Fibroblast of skin of scalp (primary cell): ENCODE measurements at regions not wholly inside any gene's neighbourhood (a gene's known extent, or its start where the extent isn't known, plus 50 kb on each side); places are given as distances from the start of the nearest gene placed in this dataset.

Experiments
- DNase-seq: peaks from one replicate; pipeline ENCODE4 v3.0.0-alpha.2; 2013

DNA sequence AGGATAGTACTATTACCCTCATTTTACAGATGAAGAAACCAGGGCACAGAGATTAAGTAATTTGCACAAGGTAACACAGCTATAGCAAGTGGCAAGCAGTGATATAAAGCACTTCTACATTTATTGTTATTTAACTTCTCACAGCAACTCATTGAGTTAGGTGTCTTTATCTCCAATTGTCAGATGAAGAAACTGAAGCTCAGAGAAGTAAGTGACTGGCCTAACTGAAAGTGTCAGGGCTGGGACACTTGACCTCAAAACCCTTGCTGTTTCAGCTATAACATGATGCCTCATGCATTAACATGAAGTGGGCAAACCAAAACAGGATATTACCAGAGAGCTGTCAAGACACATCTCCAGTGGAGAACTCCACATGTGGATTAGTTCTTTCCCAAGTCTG is 65.8 kb upstream of the LEKR1 start:
- no peak for DNase-seq

DNA sequence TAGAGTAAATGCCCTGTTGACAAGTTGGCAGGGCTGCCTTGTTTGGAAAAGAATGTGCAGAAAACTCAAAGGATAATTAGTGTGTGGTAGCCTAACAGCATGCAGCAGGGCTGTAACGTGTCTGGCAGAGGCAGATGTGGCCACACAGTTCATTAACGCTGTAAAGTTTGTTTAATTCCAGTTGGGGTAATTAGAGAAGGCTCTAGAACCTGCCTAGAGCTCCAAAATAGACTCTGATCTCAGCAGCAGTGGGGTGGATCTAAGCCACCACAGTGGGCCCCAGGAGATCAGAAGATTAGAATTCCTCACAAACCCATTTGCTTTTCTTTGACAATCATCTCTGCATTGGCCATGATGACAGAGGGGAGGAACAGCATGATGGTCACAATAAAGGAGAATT is 65.1 kb upstream of the LEKR1 start:
- peak; percentile 70 for DNase-seq

DNA sequence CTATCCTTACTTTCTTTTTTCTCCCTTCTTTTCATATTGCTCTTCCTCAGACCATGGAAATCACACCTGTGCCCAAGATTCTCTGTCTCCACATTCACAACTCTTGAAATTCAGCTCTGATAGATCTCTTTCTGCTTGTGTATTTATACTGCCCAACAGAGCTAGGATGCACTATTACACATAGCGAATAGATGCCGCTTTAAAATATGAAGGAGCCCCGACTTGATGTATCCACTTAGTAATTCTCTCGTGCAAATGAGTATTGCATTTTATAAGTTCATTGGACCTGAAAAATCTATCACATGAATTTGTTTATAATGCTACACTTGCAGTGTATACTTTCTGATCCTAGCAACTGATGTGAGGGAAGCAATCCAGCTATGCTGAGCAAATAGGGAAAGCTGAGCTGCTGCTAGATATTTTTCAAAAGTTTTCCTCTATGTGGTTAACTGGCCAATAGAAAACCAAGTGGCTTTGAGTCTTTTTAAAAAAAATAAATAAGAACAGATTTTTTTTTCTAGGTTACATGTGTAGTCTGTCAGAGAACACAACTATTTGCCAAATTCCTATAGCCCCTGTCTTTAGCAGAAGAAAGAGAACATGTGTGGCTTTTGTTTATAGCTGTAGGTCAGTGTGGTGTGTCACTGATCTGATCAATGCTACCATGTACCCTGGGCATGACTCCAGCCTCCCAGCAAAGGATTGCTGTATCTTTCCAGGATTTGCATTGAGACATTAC is 64.3 kb upstream of the LEKR1 start:
- peak; percentile 24 for DNase-seq

DNA sequence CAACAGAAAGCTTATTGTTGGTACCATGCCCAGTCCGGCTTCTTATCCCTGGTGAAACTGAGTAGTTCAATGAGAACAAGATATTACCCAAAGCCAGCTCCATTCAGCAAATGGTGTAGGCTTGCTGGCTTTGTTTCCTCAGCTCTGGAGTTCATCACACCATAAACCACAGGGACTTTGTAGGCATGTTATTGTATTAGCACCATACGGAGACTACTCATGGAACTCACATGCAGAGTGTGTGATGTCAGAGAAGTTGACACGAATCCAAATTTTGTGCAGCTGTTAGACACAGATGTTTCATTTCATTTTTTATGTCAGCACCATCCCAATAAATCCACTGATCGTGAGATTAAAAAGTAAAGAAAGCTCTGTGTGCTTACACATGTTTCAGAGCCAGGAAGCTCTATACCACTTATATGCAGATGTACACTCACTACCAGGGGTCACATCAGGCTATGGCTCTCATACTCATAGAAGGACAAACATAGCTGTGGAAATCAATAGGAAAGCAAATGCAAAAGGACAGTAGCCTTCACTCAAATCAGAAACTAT is 63.4 kb upstream of the LEKR1 start:
- peak; percentile 98 for DNase-seq

DNA sequence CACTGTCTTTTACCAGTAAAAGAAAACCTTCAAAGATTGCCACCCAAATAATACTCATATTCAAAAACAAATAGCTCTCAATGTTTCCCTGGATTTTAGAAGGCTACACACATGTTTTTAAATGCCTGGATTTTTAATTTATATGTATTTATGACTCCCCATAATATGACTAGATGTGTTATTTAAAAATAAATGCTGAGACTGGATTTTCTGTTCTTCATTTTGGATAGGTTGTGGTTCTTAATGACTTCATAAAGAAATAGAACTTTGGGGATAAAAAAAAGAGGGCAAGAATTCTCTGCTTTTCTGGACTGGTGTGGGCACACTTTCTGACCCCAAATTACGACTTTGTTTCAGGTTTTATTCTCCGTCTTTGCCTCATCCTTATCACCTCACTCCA is 62.8 kb upstream of the LEKR1 start:
- DNase-seq: no peak

DNA sequence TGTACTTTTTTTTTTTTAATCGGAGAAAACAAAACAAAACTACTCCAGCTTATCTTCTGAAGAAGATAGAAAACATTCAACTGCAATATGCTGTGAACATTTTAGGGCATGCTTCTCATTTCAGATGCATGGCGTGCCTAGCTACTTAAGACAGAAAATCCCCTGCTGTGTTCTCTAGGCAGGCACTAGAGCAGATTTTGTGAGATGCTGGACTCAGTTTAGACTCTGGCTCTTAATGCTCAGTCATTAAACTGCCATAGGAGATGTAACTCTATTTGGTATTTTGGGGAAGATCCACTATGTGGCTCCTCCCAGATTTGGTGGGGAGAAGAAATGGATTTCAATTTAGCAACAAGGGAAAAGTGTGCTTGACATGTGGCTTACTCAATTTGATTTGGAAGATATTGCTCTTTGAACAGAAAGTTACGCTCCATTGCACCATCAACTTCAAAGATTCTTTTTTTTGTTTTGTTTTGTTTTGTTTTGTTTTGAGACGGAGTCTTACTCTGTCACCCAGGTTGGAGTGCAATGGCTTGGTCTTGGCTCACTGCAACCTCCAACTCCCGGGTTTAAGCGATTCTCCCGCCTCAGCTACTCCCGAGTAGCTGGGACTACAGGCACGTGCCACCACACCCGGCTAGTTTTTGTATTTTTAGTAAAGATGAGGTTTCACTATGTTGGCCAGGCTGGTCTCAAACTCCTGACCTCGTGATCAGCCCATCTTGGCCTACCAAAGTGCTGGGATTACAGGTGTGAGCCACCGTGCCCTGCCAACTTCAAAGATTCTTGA is 62.0 kb upstream of the LEKR1 start:
- peak; percentile 86 for DNase-seq

DNA sequence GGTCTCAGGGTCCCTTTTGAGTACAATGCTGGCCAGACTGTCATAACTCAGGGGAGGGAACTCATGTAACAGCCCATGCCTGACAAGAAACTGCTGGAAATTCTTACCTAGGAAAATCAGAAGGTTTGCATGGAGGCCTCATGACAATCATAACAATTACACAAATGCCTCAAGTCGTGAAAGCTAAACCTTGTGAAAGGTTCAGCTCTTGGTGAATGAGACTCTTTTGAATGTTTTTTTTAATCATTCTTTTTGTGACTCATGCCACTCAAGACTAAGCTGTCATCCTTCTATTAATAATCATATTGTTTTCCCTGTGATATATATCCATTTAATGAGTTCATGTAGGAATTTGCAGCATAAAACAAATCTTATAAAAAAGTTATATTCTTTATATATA is 61.4 kb upstream of the LEKR1 start:
- peak; percentile 66 for DNase-seq

DNA sequence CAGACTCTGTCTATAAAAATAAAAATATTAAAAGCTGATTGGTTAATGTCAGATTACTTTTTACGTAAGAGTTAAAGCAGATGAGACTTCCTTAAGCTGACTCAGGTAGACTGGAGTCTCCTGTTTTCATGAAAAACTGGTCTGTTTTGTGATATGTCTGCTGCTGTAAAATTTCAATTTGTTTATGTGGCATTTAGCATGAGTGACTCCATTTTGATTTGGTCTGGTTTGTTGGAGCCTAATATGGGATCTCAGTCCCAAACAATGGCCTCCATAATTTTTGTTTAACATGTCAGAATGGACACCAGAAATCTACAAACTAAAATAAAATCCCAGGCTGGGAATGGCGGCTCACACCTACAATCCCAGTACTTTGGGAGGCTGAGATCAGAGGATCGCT is 57.8 kb upstream of the LEKR1 start:
- no peak for DNase-seq

DNA sequence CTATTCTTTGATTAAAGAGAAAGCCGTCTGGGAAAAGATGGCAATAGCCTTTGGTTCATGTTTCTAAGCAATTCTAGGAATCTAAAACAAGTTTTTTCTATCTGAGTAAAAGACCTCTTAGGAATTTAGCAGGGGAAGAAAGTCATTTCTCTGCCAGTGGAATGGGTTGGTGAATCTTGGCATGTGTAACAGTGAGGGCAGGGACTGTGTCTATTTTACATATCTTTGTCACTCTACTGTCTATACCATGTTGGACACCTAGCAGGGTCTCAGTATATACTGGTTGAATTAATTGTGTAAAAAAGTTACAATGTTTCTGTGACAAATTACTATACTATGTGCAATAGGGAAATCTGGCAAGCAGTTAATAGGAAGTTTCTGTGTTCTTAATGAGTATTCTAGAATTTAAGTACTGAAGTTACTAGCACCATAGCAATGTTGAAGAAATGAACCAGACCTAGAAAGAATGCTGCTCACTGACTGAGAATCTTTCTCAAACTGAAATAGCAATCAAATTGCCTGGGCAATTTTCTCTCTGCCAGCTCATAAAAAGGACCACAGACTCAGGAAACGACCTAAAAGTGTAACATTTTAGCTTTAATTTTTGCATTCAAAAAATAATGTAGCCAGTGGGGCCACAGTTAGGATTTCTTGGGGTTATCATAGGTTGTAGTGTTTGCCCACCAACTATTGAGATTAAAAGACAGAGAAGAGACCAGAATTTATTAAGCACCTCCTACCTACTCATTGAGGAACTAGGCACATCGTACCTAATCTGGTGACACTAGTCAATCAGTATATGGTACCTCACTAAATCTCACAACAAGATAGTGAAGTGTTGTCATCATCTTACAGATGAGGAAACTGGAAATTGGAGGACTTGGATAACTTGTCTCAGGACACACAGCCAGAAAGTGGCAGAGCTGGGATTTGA is 56.2 kb upstream of the LEKR1 start:
- DNase-seq: peak; percentile 70

DNA sequence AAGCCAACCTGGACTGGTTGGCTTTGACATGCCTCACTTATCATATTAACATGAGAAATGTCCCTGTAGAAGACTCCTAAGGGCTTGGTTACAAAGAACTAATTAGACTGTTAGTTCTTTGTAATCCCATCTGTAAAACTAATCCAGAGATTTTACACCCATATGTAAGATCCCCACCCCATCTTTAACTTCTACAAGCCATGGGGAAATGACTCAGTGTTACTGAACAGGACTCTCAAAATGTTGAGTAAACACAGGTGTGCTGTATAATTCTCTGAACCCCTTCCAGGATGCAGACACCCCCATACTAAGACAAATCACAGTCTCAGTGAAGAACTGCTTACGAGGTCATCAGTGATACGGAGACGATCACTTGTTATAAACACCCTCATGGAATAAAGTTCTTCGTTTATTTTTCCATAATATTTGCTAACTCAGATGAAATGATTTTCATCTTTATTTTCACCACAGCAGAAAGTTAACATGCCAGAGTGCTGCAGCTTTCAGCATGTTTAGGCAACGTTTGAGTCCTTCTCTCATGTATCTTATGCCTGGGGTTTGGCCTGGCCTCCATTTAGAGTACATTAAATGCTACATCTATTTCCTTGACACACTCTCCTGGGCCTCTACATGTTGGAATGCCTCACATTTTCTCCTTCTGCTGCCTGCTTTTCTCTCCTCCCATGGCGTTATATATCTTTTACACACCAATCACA is 55.3 kb upstream of the LEKR1 start:
- DNase-seq: no peak

DNA sequence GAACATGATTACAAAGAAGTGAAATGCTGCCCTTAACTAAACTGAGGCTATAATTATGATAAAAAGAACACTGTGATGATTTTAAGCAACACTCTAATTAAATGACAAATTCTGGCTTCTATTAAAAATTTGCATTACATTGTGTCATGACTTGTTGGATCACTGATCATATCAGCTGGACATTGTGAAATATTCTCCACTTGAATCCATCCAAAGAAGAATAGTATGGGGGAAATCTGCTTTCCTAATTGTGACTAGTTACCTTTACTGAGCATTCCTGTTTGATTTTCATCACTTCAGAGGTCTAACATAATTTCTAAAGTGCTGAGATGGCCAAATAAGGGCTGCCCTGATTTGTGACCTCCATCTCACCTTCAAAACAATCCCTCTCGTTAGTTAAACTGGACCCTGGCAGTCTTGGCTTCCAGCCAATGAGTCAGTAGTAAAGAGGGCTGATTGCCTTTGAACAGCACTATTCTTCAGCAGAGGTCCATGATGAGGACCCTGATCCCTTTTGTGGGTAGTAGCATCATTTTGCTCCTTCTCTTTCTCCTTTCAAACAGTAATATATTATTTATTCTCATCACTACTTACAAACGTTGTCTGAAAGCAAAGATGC is 53.5 kb upstream of the LEKR1 start:
- no peak for DNase-seq

DNA sequence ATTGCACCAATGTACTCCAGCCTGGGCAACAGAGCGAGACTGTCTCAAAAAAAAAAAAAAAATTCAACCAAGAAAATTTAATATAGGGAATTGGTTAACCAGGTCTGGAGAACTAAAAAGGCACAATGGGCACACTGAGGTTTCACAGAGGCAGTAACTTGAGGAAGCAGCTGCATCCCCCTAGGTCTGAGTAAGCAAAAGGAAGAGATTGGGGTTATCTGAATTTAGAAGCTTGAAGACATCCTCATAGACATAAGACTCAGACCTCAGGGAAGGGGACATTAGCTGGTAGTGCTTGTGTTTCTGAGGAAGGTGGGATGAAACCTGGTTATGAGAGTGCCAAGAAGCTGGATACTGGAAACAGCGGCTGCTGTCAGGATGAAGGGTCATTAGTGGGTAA is 50.1 kb upstream of the LEKR1 start:
- no peak for DNase-seq
